Endodermal cell (in vitro differentiated cells): ENCODE measurements at regions not wholly inside any gene's neighbourhood (a gene's known extent, or its start where the extent isn't known, plus 50 kb on each side); places are given as distances from the start of the nearest gene placed in this dataset.

Experiments used
- DNase-seq: peaks from one replicate; pipeline ENCODE4 v3.0.0-alpha.2; 2017
- H3K27ac ChIP-seq: 2 replicates; pipeline ENCODE4 v1.5.1; 2013; ENCODE audit warnings: mild to moderate bottlenecking, low read depth, low read length, moderate library complexity
- H3K27me3 ChIP-seq: 2 replicates; pipeline ENCODE4 v1.6.1; 2013; ENCODE audit warnings: mild to moderate bottlenecking, low read length, moderate library complexity; ENCODE audit not compliant: insufficient read depth, control insufficient read depth, poor library complexity, severe bottlenecking
- H3K36me3 ChIP-seq: 2 replicates; pipeline ENCODE4 v1.7.0; 2013; ENCODE audit warnings: mild to moderate bottlenecking, low read length, moderate library complexity; ENCODE audit not compliant: control insufficient read depth, insufficient read depth
- H3K4me1 ChIP-seq: one replicate; pipeline ENCODE4 v1.7.0; 2013; ENCODE audit warnings: low read length; ENCODE audit not compliant: control insufficient read depth, insufficient read depth
- H3K4me3 ChIP-seq: 2 replicates; pipeline ENCODE4 v1.5.1; 2013; ENCODE audit warnings: mild to moderate bottlenecking, low read length, moderate library complexity
- H3K9ac ChIP-seq: 2 replicates; pipeline ENCODE4 v1.6.1; 2013; ENCODE audit warnings: mild to moderate bottlenecking, low read length, moderate library complexity; ENCODE audit not compliant: poor library complexity, severe bottlenecking; ENCODE audit errors: extremely low read depth
- H3K9me3 ChIP-seq: 2 replicates; pipeline ENCODE4 v1.6.1; 2013; ENCODE audit warnings: mild to moderate bottlenecking, low read length, moderate library complexity; ENCODE audit not compliant: control insufficient read depth
- H3K27ac Mint-ChIP-seq: 2 replicates; pipeline ENCODE4 v1.8.0; 2020; ENCODE audit warnings: mixed read lengths
- H3K27me3 Mint-ChIP-seq: 2 replicates; pipeline ENCODE4 v1.8.0; 2021; ENCODE audit warnings: mild to moderate bottlenecking, mixed read lengths; ENCODE audit not compliant: insufficient read depth
- H3K36me3 Mint-ChIP-seq: 2 replicates; pipeline ENCODE4 v1.8.0; 2020; ENCODE audit warnings: low read depth, mixed read lengths
- H3K4me1 Mint-ChIP-seq: 2 replicates; pipeline ENCODE4 v1.8.0; 2020; ENCODE audit warnings: mixed read lengths
- H3K4me3 Mint-ChIP-seq: 2 replicates; pipeline ENCODE4 v1.8.0; 2020; ENCODE audit warnings: mild to moderate bottlenecking, moderate library complexity, mixed read lengths
- H3K9me3 Mint-ChIP-seq: 2 replicates; pipeline ENCODE4 v1.8.0; 2020; ENCODE audit warnings: mild to moderate bottlenecking, mixed read lengths
- CTCF ChIP-seq: fragments of 200-600 bp; sonication (generic); conservative IDR thresholded peaks from 2 replicates; pipeline ENCODE4 v1.5.0; 2021; ENCODE audit warnings: antibody characterized with exemption, mild to moderate bottlenecking
- WGBS, 2 experiments: methylation state at CpG; one replicate each; pipeline versions ENCODE4 v1.1.5 to v1.1.7; 2013; ENCODE audit warnings: missing lambda C conversion rate in 2 of 2, mixed read lengths in 1 of 2; ENCODE audit not compliant: insufficient coverage in 1 of 2, insufficient read length in 1 of 2; 5-methylcytosine and 5-hydroxymethylcytosine counted together

GRCh38 chr12:23228101-23228500 is 603.1 kb downstream of the ETNK1 start:
- H3K36me3 Mint-ChIP-seq = no peaks in the 10 kb centered on the region
- H3K4me3 ChIP-seq = no peak overlapping the region
- H3K9me3 Mint-ChIP-seq = no peaks in the 10 kb centered on the region
- H3K27me3 ChIP-seq = no peaks in the 10 kb centered on the region
- H3K27ac Mint-ChIP-seq = no peak overlapping the region
- peaks cover 5% of the 10 kb centered on the region for H3K27me3 Mint-ChIP-seq
- 86 to 100% methylated on average over 1 to 2 of the region's 2 CpGs for WGBS, 2 experiments
- no peak for DNase-seq
- no peaks in the 10 kb centered on the region for H3K4me1 ChIP-seq
- no peaks in the 10 kb centered on the region for H3K9me3 ChIP-seq
- H3K36me3 ChIP-seq = no peaks in the 10 kb centered on the region
- H3K27ac ChIP-seq = no peak overlapping the region
- no peak overlapping the region for H3K4me3 Mint-ChIP-seq
- H3K9ac ChIP-seq = no peak overlapping the region
- TF ChIP-seq CTCF = no peak
- peaks cover 17% of the 10 kb centered on the region for H3K4me1 Mint-ChIP-seq

GRCh38 chr12:23230899-23231298 is 605.9 kb downstream of the ETNK1 start:
- Mint-ChIP-seq H3K36me3 (no peaks in the 10 kb centered on the region), H3K9me3 (no peaks in the 10 kb centered on the region), H3K4me3 (no peak overlapping the region), H3K4me1 (peaks cover 17% of the 10 kb centered on the region), H3K27me3 (peaks cover 2% of the 10 kb centered on the region), H3K27ac (no peak overlapping the region)
- Histone ChIP-seq H3K9ac (no peak overlapping the region), H3K9me3 (no peaks in the 10 kb centered on the region), H3K36me3 (no peaks in the 10 kb centered on the region), H3K27ac (no peak overlapping the region), H3K4me3 (no peak overlapping the region), H3K27me3 (no peaks in the 10 kb centered on the region), H3K4me1 (no peaks in the 10 kb centered on the region)
- no peak for DNase-seq
- WGBS, 2 experiments = 94 to 97% methylated on average over 2 of the region's 2 CpGs
- TF ChIP-seq CTCF = no peak

- no peaks in the 10 kb centered on the region for H3K36me3 Mint-ChIP-seq
- 90 to 92% methylated on average over 5 to 7 of the region's 7 CpGs for WGBS, 2 experiments
- no peaks in the 10 kb centered on the region for H3K9me3 ChIP-seq
- no peaks in the 10 kb centered on the region for H3K27me3 ChIP-seq
- H3K4me3 ChIP-seq = no peak overlapping the region
- no peak for DNase-seq
- no peak overlapping the region for H3K9ac ChIP-seq
- TF ChIP-seq CTCF = no peak
- H3K4me1 Mint-ChIP-seq = no peaks in the 10 kb centered on the region
- no peak overlapping the region for H3K27ac Mint-ChIP-seq
- no peak overlapping the region for H3K27ac ChIP-seq
- H3K4me3 Mint-ChIP-seq = no peak overlapping the region
- no peaks in the 10 kb centered on the region for H3K4me1 ChIP-seq
- H3K36me3 ChIP-seq = no peaks in the 10 kb centered on the region
- no peaks in the 10 kb centered on the region for H3K9me3 Mint-ChIP-seq
- H3K27me3 Mint-ChIP-seq = no peaks in the 10 kb centered on the region
These were observed 611.3 kb downstream of the ETNK1 start for GRCh38 chr12:23236066-23236780.
